GM12872 (cell line): ENCODE measurements at regions not wholly inside any gene's neighbourhood (a gene's known extent, or its start where the extent isn't known, plus 50 kb on each side); places are given as distances from the start of the nearest gene placed in this dataset.

Experiments
- CTCF ChIP-seq: IDR thresholded peaks from 3 replicates; pipeline ENCODE4 v1.5.1; 2011; ENCODE audit warnings: low read depth, mild to moderate bottlenecking, low read length, moderate library complexity; ENCODE audit not compliant: insufficient read depth

- no peak for TF ChIP-seq CTCF
These were observed 382.9 kb downstream of the OLFM4 start for GRCh38 chr13:53411463-53411862.

- no peak for TF ChIP-seq CTCF
These were observed 386.5 kb downstream of the OLFM4 start for GRCh38 chr13:53415135-53415534.

- TF ChIP-seq CTCF: no peak
These were observed 389.0 kb downstream of the OLFM4 start for GRCh38 chr13:53417601-53418000.

GRCh38 chr13:53422415-53422814, 393.8 kb downstream of the OLFM4 start:
- TF ChIP-seq CTCF: no peak

GRCh38 chr13:53436396-53436795, 407.8 kb downstream of the OLFM4 start:
- no peak for TF ChIP-seq CTCF

- no peak for TF ChIP-seq CTCF
These were observed 411.0 kb downstream of the OLFM4 start for GRCh38 chr13:53439439-53440225.

GRCh38 chr13:53442979-53443378, 414.4 kb downstream of the OLFM4 start:
- TF ChIP-seq CTCF: no peak
